ENCODE measurements at regions not wholly inside any gene's neighbourhood (a gene's known extent, or its start where the extent isn't known, plus 50 kb on each side); places are given as distances from the start of the nearest gene placed in this dataset.

- intact Hi-C loops (cut with micrococcal nuclease), result no loop called here
- no peaks in the 10 kb centered on the region for H4K20me1 ChIP-seq (ENCODE audit: low read length)
- no peaks in the 10 kb centered on the region for H3K79me2 ChIP-seq (ENCODE audit: low read length)
- H3K4me1 ChIP-seq (ENCODE audit: insufficient read depth, low read length), result 0 out of 2 replicates have a peak, but pooled peaks cover 2% of the 10 kb centered on the region
- H3K9ac ChIP-seq (ENCODE audit: low read length), result no peak overlapping the region
- H3K9me2 ChIP-seq (replicated peaks; ENCODE audit: low read length), result no peaks in the 10 kb centered on the region
- no peak overlapping the region for H3K4me2 ChIP-seq (ENCODE audit: low read length)
- H3F3A ChIP-seq (ENCODE audit: low read length, unreplicated experiment), result no peaks in the 10 kb centered on the region
- H3K27me3 ChIP-seq (ENCODE audit: low read length), result no peaks in the 10 kb centered on the region
- no peak overlapping the region for H3K4me3 ChIP-seq (ENCODE audit: low read length)
- ChIA-PET POLR2A (ENCODE audit: unreplicated experiment) (no interaction called here), CTCF (no interaction called here)
- no peak for TF ChIP-seq CTCF (conservative IDR thresholded peaks at IDR 0.05; ENCODE audit: low read depth, low read length)
- TF ChIP-seq EZH2phosphoT487 (IDR thresholded peaks at IDR 0.05; ENCODE audit: borderline replicate concordance, low read length), result no peak
- TF ChIP-seq EZH2 (IDR thresholded peaks at IDR 0.05; ENCODE audit: low read length, unreplicated experiment), result no peak
- ATAC-seq (no peak), DNase-seq (no peak)
- no peak overlapping the region for H3K27ac ChIP-seq (ENCODE audit: low read length)
- H3K9me3 ChIP-seq (ENCODE audit: low read length), result no peaks in the 10 kb centered on the region
- no TSS peak for BruUV-seq (replicated peaks)
- H3K36me3 ChIP-seq (ENCODE audit: low read depth, low read length), result no peaks in the 10 kb centered on the region
- H2AFZ ChIP-seq (ENCODE audit: low read length), result no peak overlapping the region
Observed at GRCh38 chr12:42915426-42915825, 325.9 kb upstream of the PRICKLE1 start.

- H4K20me1 ChIP-seq (ENCODE audit: low read length), result no peaks in the 10 kb centered on the region
- no peak for ATAC-seq
- H3K36me3 ChIP-seq (ENCODE audit: low read depth, low read length), result no peaks in the 10 kb centered on the region
- no TSS peak for BruUV-seq (replicated peaks)
- no peak overlapping the region for H3K4me2 ChIP-seq (ENCODE audit: low read length)
- H3K27me3 ChIP-seq (ENCODE audit: low read length), result no peaks in the 10 kb centered on the region
- DNase-seq, result no peak
- no peak overlapping the region for H3K9ac ChIP-seq (ENCODE audit: low read length)
- TF ChIP-seq EZH2phosphoT487 (IDR thresholded peaks at IDR 0.05; ENCODE audit: borderline replicate concordance, low read length), result no peak
- TF ChIP-seq CTCF (conservative IDR thresholded peaks at IDR 0.05; ENCODE audit: low read depth, low read length), result no peak
- no peak for TF ChIP-seq EZH2 (IDR thresholded peaks at IDR 0.05; ENCODE audit: low read length, unreplicated experiment)
- no peaks in the 10 kb centered on the region for H3F3A ChIP-seq (ENCODE audit: low read length, unreplicated experiment)
- intact Hi-C loops (cut with micrococcal nuclease), result no loop called here
- no peaks in the 10 kb centered on the region for H3K79me2 ChIP-seq (ENCODE audit: low read length)
- H3K27ac ChIP-seq (ENCODE audit: low read length), result no peak overlapping the region
- H2AFZ ChIP-seq (ENCODE audit: low read length), result no peak overlapping the region
- H3K4me3 ChIP-seq (ENCODE audit: low read length), result no peak overlapping the region
- ChIA-PET CTCF (interaction anchor here (0.7 kb wide), 1 partner anchor 39 kb away, joined by 3 read pairs; no protein-coding TSS in a partner anchor), POLR2A (ENCODE audit: unreplicated experiment) (no interaction called here)
- no peaks in the 10 kb centered on the region for H3K9me3 ChIP-seq (ENCODE audit: low read length)
- H3K4me1 ChIP-seq (ENCODE audit: insufficient read depth, low read length), result 0 out of 2 replicates have a peak, but pooled peaks cover 6% of the 10 kb centered on the region
- no peaks in the 10 kb centered on the region for H3K9me2 ChIP-seq (replicated peaks; ENCODE audit: low read length)
Observed at GRCh38 chr12:42912367-42912766, 322.8 kb upstream of the PRICKLE1 start.

- DNase-seq, result no peak
- no peak overlapping the region for H3K9ac ChIP-seq (ENCODE audit: low read length)
- H3K4me1 ChIP-seq (ENCODE audit: insufficient read depth, low read length), result 0 out of 2 replicates have a peak, but pooled peaks cover 6% of the 10 kb centered on the region
- ATAC-seq, result no peak
- H3K4me2 ChIP-seq (ENCODE audit: low read length), result no peak overlapping the region
- no peaks in the 10 kb centered on the region for H4K20me1 ChIP-seq (ENCODE audit: low read length)
- H3K79me2 ChIP-seq (ENCODE audit: low read length), result no peaks in the 10 kb centered on the region
- ChIA-PET CTCF (interaction anchor here (0.6 kb wide), 1 partner anchor 20 kb away, joined by 3 read pairs; no protein-coding TSS in a partner anchor), POLR2A (ENCODE audit: unreplicated experiment) (no interaction called here)
- no peak overlapping the region for H3K4me3 ChIP-seq (ENCODE audit: low read length)
- no peak overlapping the region for H3K27ac ChIP-seq (ENCODE audit: low read length)
- BruUV-seq (replicated peaks), result no TSS peak
- no peaks in the 10 kb centered on the region for H3K9me3 ChIP-seq (ENCODE audit: low read length)
- no peaks in the 10 kb centered on the region for H3F3A ChIP-seq (ENCODE audit: low read length, unreplicated experiment)
- H3K9me2 ChIP-seq (replicated peaks; ENCODE audit: low read length), result no peaks in the 10 kb centered on the region
- intact Hi-C loops (cut with micrococcal nuclease), result no loop called here
- H3K27me3 ChIP-seq (ENCODE audit: low read length), result no peaks in the 10 kb centered on the region
- no peaks in the 10 kb centered on the region for H3K36me3 ChIP-seq (ENCODE audit: low read depth, low read length)
- TF ChIP-seq EZH2phosphoT487 (IDR thresholded peaks at IDR 0.05; ENCODE audit: borderline replicate concordance, low read length) (no peak), EZH2 (IDR thresholded peaks at IDR 0.05; ENCODE audit: low read length, unreplicated experiment) (no peak), CTCF (conservative IDR thresholded peaks at IDR 0.05; ENCODE audit: low read depth, low read length) (no peak)
- H2AFZ ChIP-seq (ENCODE audit: low read length), result no peak overlapping the region
Observed at GRCh38 chr12:42910656-42911055, 321.1 kb upstream of the PRICKLE1 start.

Measured in PC-3 (cell line).